Activated T-cell treated with anti-CD3 and anti-CD28 coated beads for 48 hours (primary cell): ENCODE measurements at regions not wholly inside any gene's neighbourhood (a gene's known extent, or its start where the extent isn't known, plus 50 kb on each side); places are given as distances from the start of the nearest gene placed in this dataset.

Experiments
- DNase-seq: peaks from one replicate; pipeline ENCODE4 v3.0.0-alpha.2; 2020; ENCODE audit warnings: low read depth

DNA sequence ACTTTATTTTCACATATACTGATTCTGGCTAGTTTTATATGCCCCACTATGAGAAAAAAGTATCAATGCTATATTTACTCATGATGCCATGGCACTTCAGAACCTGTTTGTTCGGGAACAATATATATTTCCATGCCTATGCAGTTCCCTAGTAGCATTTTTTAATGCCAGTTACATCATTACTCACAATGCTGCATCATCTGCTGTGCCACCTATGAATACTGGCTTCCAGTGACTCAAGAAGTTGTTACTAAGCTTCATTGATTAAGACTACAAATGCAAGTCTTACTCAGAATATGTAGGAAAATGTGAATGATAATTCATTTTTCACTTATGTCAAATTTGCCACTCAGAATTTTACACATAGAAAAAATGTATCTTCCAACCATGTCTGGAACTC lies 97.9 kb downstream of the MAFB start:
- DNase-seq, result no peak

DNA sequence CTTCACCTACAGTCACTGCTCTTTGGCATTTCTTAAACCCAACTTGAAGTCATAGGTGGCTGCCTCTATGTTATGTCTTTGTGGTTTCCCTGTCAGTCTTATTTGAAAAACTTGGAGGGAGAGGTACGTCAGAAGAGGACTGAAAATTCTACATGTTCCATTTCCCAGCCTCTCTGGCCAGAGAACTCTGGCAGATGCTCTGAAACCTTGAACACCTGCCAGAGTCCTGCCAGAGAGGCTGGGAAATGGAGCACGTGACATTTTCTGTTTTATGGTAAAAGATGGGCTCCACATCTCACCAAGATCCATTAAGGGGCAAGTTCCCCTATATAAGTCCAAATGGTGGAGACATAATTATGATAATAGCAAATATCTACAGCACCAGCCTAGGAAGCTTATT lies 99.5 kb downstream of the MAFB start:
- DNase-seq, result no peak

DNA sequence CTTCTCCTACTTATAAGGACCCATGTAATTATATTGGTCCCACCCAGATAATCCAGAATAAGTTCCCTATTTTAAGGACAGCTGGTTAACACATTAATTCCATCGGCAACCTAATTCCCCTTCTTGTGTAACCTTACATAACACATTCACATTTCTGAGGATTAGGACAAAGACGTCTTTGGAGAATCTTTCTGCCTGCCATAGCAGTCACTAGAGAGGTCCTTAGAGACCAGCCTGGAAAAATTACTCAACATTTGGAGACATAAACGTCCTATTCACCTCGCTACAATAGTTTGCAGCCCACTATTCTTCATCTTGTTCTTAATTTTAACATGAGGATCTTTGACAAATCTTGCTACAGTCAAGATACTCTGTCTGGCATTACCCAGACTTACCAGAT lies 100.1 kb downstream of the MAFB start:
- no peak for DNase-seq

DNA sequence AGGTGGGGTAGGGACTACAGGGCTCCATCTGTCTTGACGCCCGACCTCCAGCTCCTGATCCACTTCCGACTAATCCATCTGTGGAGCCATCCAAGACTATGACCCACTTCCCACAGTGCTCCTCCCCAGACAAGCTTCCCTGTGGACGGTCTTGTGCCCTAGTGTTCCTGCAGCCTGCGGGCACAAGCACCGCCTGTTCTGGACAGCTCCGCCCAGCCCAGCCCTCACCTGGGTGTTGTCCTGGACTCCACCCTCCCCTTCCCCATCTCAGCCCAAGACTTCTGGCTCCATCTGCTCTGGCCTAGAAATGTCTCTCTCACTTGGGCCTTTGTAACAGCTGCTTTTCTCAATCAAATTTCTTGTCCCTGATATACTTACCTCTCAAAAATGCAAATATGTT lies 102.0 kb downstream of the MAFB start:
- DNase-seq, result no peak

DNA sequence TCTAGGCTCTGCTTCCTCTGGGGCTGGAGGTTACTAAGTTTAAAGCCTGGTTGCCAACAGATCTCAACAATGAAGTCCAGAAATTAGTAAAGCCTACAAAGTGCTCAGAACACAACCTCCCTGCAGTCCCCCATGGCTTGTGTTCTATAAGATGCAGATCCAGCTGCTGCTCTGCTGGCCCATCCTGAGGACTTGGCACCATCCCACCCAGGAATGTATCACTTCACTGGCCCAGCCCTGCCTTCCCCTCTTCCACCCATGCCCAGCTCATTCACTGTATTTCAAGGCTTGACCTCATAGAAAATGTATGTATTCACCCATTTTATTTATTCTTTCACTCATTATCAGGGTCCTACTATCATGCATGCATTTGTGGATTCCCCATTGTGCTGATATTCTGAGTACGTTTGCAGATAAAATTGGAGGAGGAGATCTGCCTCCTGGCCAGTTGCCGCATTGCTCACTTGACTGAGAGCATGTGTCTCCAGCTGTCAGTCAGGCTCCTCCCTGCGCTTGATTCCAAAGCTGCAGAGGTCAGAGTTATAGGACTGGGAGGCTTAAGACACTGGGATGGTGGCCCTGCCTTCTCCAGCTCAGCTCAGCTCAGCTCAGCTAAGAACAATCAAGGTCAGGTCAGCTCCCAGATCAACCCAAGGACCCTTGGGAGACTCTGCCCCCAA lies 104.8 kb downstream of the MAFB start:
- DNase-seq, result no peak

DNA sequence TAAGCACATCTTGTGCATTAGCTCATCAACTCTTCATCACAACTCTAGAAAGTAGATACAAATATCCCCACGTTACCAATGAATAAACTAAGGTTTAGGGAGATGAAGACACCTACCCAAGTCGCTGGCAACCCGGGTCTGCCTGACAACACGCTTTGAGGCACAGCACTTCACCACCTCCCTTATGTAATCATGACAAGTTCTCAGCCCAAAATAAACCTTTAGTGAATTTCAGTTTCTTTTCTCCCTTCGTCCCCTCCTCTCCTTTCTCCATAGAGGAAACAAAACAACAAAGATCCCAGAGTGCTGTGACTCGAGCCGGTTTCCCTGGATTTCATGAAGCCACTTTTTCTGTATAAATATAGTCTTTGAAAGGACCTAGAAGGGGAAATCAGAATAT lies 105.4 kb downstream of the MAFB start:
- no peak for DNase-seq

DNA sequence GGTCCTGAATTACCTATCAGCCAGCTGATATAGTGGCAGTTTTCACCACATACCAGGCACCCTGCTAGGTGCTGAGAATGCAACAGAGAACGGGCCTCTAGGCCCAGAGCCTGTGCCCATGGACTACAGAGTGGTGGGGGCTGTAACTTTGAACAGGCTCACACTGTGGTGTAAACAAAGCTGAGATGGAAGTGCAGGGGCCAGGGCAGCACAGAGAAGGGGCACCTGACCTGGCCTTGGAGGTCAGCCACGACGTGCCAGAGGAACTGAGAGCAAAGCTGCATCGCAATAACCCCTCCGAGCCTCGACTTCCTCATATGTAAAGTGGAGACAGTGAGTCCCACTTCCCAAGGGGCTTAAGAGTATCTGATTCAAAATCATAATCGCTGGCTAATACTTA lies 105.8 kb downstream of the MAFB start:
- no peak for DNase-seq

DNA sequence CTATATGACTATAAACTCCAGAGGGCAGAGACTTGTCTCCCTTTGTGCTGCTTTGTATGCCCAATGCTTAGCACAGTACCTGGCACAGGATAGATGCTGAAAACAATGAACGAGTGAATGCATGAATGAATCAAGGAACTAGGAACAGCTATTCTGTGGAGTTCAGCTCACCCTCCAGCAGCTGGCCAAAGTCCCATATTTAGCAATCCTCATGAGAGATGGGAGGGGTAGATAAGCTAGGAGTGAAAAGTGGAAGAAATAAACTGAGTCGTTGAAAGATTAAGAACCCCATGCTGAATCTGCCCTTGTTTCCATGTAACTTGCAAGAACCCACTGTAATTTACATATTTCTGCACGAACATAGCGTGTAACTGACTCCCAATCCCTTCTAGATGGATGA lies 106.5 kb downstream of the MAFB start:
- DNase-seq, result no peak

DNA sequence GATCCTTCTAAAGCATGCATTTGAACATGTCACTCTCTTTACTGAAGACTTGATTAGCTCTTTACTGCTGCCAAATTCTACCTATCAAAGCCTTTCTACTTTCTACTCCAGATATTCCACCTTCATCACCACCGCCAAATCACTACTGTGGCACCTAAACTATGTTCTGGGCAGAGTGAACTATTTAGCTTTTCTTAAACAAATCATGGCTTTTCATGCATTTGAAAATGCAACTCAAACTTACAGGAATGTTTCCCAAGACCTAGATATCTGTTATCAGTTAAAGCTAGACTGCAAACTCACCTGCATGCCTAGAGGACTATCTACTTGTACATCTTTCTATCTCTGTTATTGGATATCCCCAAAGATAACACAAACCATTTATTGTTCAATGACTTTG lies 109.3 kb downstream of the MAFB start:
- DNase-seq, result no peak

DNA sequence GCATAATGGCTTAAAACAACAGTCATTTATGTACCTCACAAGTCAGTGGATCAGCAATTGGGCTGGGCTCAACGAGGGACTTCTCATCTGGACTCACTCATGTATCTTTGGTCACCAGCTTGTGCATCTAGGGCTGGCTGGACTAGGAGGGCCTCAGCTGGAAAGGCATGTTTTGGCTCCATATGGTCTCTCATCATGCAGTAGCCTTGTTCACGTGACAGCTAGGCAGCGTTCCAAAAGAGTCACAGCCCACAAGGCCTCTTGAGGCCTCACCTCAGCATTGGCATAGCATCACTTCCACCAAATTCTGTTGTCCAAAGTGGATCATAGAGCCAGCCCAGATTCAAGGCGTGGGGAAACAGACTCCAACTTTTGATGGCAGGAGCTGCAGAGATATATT lies 110.1 kb downstream of the MAFB start:
- DNase-seq, result no peak

DNA sequence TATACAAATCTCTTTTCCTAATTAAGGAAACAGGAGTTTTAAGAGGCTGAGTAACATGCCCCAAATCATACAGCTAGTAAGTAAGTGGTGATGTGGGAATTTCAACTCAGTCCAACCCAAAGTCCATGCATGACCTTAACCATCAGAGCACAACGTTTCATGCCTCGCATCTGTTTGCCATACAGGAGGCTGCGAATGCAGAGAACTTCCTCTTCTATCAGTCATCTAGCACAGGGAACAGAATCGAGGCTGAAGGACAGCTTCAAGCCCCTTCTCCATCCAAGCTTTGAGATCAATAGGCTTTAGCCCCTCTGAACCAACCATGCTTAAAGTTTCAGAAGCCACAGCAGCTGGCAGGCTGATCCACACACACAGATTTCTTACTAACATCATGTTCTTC lies 113.2 kb downstream of the MAFB start:
- no peak for DNase-seq

DNA sequence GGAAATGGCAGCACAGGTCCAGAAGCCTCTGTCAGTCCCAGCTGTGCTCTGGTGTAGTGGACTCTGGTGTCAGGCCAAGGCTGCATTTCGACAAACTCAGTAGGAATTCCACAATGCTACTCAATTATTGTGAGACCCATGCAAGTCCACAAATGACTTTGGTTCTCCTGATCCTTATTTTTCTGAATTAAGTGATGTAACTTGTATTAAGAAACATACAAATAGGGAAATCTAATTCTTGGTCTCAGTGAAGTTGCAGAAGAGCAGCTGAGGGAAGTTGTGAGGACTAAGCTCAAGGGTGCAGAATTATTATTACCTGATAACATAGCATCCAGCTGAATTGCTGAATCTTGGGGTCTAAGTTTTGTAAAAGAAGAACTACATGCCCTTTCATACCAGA lies 116.8 kb downstream of the MAFB start:
- DNase-seq, result no peak

DNA sequence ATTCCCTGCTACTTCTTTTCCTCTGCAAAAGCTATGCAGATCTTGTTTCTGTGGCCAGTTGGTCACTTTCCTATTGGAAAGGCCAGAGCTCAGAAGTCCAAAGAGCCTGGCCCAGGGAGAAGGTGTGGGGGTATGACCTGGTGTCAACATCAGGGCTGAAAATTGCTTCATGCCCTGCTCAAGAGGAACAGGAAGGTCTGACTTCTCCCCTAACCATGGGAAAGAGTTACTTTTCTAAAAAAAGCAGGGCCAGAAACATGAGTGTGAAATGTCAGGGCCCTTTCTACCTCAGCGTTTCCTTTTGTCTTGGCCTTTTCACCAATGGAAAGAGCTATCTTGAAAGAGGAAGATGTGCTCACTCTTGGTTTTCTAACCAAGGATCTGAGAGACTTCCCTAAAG lies 117.4 kb downstream of the MAFB start:
- no peak for DNase-seq

DNA sequence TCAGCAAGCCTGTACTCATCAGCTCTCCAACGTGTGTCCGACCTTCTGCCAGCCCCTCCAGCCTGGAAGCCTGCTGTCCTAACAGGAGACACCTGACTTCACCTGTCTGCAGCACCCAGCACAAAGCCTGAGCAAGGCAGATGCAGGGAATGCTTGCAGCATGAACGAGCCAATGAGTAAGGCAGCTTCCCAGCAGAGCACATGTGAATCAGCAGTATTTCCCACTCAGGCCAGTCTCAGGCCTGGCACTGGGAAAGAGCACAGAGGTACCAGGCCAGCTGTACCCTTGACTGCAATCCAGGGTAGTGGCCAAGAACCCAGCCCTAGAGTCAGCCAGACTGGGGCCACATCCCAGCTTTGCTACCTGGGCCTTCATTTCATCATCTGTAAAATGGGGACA lies 120.8 kb downstream of the MAFB start:
- no peak for DNase-seq

DNA sequence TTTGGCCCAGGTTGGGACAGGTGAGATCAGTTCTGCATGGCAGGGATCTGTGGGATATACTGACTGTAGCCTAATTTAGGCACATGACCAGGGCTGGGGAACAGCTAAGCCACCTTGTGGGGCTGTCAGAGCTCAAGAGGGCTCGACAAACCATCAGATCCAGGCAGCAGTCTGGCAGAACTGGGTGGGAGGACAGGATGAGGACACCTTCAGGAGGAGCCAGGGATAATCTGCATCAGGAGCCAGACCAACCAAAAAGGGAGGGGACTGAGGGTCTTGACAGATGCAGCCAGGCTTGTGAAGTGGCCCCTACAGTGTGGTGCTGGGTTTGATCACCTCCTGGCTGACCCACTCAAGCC lies 123.4 kb downstream of the MAFB start:
- no peak for DNase-seq

DNA sequence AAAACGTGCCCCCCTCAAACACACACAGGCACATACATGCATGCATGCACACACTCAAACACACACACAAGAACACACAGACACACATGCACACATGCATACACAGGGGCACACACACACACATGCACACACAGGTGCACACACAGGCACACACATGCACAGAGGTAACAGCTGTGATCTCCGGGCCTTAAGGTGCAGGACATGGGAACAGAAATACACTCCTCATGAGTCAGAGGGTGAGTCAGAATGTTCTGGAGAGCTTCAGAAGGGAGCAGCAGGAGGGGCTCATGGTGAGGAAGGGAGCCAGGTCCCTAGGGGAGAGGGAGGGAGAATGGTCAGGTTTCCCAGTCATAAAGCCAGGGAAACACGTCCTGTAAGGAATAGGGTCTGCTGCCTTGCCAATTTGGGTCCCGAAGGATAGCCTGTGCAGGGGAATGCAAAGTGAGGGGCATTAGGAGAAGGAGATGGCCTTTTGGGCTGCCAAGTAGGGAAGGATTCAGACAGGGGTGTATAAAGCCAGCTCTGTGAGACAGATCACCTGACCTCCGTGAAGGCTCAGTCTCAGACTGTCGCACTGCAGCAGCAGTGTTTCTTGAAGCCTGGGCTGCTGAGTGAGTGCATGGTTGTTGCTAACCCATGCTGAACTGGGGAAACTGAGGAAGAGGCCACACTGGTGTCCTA lies 123.9 kb downstream of the MAFB start:
- DNase-seq, result no peak

DNA sequence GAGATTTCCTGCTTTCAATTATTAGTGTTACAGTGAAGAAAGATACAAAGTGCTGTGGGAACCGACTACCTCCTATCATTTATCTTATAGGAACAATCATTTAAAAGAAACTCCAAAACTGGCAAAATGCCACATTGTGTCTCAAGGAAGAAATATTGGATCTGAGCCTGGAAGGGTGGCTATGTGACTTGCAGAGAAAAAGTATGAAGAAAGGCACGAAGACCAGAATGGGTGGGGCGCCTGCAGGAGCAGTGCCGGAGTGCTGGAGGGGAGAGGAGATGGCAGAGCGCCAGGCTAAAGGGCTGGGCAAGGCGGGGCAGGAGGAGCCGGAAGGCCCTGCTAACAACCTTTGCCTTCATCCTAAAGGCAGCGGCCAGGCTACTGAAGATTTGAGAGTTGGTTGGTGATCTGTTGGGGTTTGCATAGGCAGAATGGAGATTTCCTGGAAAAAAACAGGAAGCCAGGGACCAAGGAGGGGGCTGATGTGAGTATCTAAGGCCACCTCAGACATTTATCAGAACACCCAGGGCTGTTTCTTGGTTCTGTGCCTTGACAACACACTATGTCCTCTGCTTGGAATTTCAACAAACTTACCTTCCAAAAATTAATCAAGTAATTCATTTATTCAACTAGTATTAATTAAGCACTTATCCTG lies 125.6 kb downstream of the MAFB start:
- no peak for DNase-seq

DNA sequence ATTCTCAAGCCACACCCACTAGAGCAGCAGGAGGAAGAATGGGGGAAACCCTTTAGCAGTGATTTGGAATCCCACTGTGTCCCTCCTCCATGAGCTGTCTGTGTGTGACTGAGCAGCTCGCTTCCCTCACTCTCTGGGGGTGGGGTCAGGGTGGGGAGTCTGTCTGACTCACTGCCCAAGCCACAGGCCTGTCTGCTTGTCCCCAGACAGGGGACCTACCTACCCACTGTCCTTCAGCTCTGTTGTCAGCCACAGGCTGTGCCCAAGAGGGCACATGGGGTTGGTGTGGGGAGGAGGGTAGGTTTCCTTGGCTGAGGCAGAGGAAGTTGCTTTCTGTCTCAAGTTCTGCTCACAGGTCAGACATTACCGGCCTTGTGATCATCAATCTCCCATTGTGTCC lies 127.0 kb downstream of the MAFB start:
- no peak for DNase-seq

DNA sequence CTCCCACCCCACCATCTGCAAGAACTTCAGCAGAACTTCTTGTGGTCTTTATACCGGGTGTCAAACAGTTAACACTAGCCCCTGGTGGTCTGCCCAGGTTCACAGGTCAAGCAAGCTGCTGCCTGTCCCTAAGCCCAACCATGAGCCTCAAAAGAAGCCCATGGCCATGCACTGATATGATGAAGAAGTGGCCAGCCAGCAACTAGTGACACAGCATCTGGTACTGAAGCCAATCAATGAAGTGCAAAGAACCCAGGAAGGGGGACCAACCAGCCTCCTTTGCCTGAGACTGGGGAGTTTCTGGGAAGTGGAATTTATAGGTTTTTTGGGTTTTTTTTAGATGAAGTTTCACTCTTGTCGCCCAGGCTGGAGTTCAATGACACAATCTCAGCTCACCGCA lies 127.8 kb downstream of the MAFB start:
- DNase-seq, result no peak

DNA sequence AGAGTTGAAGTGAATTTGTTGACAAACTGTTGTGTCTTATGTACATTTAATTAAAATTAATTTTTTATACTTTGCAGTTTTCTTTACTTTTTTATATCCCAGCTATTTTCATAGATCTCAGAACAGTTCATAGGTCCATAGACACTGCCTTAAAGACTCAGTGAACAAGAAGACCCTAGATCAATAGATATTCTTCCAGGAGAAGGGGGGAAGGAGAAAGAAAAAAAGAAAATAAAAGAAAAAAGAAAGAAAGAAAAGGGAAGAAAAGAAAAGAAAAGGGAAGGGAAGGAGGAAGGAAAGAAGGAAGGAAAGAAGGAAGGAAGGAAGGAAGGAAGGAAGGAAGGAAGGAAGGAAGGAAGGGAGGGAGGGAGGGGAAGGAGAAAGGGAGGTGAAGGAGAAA lies 130.8 kb downstream of the MAFB start:
- DNase-seq, result no peak

DNA sequence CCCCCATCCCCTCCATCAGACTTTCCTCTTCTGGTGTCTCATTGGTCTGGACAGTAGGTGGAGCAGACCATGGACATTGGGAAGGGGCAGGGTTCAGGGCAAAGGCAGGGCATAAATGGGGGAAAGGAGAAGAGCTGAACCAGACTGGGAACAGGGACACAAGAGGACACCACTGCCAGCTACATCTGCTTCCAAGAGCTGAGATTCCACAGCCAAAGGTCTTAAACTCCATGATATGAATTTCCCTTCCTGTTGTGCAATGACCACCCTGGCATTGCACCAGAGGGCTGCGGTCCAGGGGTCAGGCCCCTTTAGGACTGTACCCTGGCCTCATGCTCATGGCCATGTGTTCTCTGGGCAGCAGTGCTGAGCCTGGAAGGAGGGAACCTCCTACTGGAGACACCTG lies 137.9 kb downstream of the MAFB start:
- DNase-seq, result no peak

DNA sequence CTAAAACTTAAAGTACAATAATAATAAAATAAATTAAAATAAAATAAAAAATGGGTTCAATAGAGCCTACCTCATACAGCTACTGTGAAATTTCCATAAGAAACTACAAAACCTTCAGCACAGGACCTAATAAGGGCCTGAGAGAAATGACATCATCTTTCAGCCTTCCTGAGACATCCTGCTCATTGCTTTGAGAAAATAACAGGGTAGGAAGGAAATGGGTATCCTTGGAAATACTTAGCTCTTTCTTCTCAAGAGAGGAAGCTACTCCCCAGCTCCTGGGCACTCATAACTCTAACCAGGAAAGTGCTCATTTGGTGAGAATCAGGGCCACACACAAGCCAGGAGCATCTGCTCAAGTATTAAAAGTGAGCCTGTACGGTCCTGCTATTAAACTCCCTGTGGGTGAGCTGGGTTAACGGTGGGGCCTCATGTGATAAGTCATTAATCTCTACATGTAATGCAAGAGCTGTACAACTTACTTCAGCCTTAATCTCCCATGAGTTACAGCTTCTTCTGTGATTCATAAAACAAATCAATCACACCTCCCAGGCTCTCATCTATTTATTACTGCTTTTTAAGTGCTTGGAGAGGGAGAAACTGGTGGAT lies 141.4 kb downstream of the MAFB start:
- DNase-seq, result no peak

DNA sequence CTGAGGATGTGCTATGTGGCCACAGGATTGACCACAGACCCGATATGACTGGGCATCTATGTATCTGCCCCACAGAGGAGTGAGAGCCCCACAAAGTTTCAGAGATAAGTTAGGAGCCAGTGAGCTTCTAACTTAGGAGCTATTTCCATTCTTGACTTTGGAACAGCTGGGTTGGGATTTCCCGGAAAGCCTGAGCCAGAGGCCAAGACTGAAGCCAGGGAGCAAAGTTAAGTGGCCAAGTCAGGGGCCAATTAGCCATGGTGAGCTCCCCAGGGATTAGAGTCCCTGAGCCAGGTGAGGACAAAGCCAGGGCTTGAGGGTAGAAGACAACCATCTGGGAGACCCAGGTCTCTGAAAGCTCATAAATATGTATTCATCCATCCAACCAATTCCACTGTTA lies 143.6 kb downstream of the MAFB start:
- DNase-seq, result no peak
